Heart left ventricle (tissue), 13 donors: ENCODE measurements at regions not wholly inside any gene's neighbourhood (a gene's known extent, or its start where the extent isn't known, plus 50 kb on each side); places are given as distances from the start of the nearest gene placed in this dataset.
"Not testable (repeated sequence)": the region's sequence is repeated elsewhere in the genome, so short reads cannot be mapped to it uniquely, and the experiment has no call there.

Experiments
- POLR2A ChIP-seq, 2 donors: fragments of 450-650 bp; IDR thresholded peaks; one replicate each; pipeline ENCODE4 v1.6.1; 2017; ENCODE audit warnings: antibody characterized with exemption in 2 of 2, mild to moderate bottlenecking in 2 of 2, moderate library complexity in 2 of 2
- TF ChIP-seq, protein P1 (sequence below), 12 donors: fragments of 200-600 bp; sonication (generic) in 4 of 12; IDR thresholded peaks; one replicate each; pipeline versions ENCODE4 v1.5.0 to v1.8.0; 2018 to 2022; ENCODE audit warnings: antibody characterized with exemption in 12 of 12, mild to moderate bottlenecking in 5 of 12
- donor health status: ischemic (EF 13 %, LVEDD 7.1; RV severe dilation, severe dysfunction).
- donor health status: DM: no; HTN: yes; CAD: no.
- donor health status: DM: no; HTN: no; CAD: no.
- donor health status: ischemic (EF 25% LVEDD 6.9; RV normal size, moderate dysfunction).
- donor health status: ischemic (EF 25% LVEDD 5.7; RV mildly dilated, moderate dysfunction).
- donor health status: ischemic (EF 35%, LVEDD 5.7; RV mildly dilated, moderate dysfunction).
- donor health status: nonischemic (EF 11% LVEDD 7.7; RV severe dilation, severe dysfunction).
- donor health status: DM: yes; HTN: yes; CAD: no.
- donor health status: PGD.
- donor health status: ischemic (EF 29% LVEDD 5.4; RV normal size, mild dysfunction).
- donor health status: nonischemic (EF 23%, LVEDD 6.1; RV moderate dilation, normal function).

DNA sequence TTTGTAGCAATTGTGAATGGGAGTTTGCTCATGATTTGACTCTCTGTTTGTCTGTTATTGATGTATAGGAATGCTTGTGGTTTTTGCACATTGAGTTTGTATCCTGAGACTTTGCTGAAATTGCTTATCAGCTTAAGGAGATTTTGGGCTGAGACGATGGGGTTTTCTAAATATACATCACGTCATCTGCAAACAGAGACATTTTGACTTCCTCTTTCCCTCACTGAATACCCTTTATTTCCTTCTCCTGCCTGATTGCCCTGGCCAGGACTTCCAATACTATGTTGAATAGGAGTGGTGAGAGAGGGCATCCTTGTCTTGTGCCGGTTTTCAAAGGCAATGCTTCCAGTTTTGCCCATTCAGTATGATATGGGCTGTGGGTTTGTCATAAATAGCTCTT is 96.6 kb downstream of the EBLN1 start:
- not testable (repeated sequence) for TF ChIP-seq POLR2A (IDR thresholded peaks at IDR 0.05)
- TF ChIP-seq, protein P1, sequence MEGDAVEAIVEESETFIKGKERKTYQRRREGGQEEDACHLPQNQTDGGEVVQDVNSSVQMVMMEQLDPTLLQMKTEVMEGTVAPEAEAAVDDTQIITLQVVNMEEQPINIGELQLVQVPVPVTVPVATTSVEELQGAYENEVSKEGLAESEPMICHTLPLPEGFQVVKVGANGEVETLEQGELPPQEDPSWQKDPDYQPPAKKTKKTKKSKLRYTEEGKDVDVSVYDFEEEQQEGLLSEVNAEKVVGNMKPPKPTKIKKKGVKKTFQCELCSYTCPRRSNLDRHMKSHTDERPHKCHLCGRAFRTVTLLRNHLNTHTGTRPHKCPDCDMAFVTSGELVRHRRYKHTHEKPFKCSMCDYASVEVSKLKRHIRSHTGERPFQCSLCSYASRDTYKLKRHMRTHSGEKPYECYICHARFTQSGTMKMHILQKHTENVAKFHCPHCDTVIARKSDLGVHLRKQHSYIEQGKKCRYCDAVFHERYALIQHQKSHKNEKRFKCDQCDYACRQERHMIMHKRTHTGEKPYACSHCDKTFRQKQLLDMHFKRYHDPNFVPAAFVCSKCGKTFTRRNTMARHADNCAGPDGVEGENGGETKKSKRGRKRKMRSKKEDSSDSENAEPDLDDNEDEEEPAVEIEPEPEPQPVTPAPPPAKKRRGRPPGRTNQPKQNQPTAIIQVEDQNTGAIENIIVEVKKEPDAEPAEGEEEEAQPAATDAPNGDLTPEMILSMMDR (IDR thresholded peaks at IDR 0.05), result not testable (repeated sequence)
